ENCODE measurements at regions not wholly inside any gene's neighbourhood (a gene's known extent, or its start where the extent isn't known, plus 50 kb on each side); places are given as distances from the start of the nearest gene placed in this dataset.

GRCh38 chr10:117684672-117685211, 142.2 kb downstream of the EMX2 start:
- Histone ChIP-seq H3K4ac (replicated peaks; ENCODE audit: insufficient read length, low read depth, low read length) (no peak overlapping the region), H3K23me2 (ENCODE audit: low read depth, low read length) (peaks cover 3% of the 10 kb centered on the region; the same call in 1 of the 2 replicates), H3K14ac (ENCODE audit: insufficient read length) (no peak overlapping the region), H2BK15ac (ENCODE audit: low read length) (no peak overlapping the region), H3K23ac (ENCODE audit: insufficient read length) (no peak overlapping the region), H3K79me1 (ENCODE audit: low read depth, low read length) (no peaks in the 10 kb centered on the region), H2BK5ac (ENCODE audit: low read depth, low read length) (no peak overlapping the region), H2AK5ac (ENCODE audit: low read depth, low read length) (no peak overlapping the region), H3K9ac (replicated peaks in 1 of 4; ENCODE audit: extremely low read depth in 1 of 4, low read depth in 3 of 4, low read length in 3 of 4) (no peak overlapping the region), H3K4me1 (replicated peaks in 1 of 4; ENCODE audit: control insufficient read depth in 3 of 4, insufficient read depth in 4 of 4, low read length in 3 of 4) (peaks cover 0 to under 1% (median 0%) of the 10 kb centered on the region in 4 experiments; a peak in 1 of 7 replicates), H4K8ac (ENCODE audit: extremely low read depth, insufficient read depth, low read length) (no peak overlapping the region), H3K36me3 (ENCODE audit: control insufficient read depth in 2 of 4, insufficient read depth in 4 of 4, low read length in 3 of 4) (no peaks in the 10 kb centered on the region), H3K56ac (replicated peaks; ENCODE audit: insufficient read length, low read depth, low read length) (no peak overlapping the region), H3K79me2 (ENCODE audit: control insufficient read depth in 1 of 2, insufficient read depth in 2 of 2, low read length in 2 of 2) (no peaks in the 10 kb centered on the region), H3K4me3 (ENCODE audit: extremely low read depth in 1 of 4, insufficient read depth in 2 of 4, low read depth in 3 of 4, low read length in 4 of 4) (no peak overlapping the region), H4K5ac (ENCODE audit: insufficient read length, low read depth, low read length) (no peak overlapping the region), H3K18ac (ENCODE audit: extremely low read depth, low read length) (no peak overlapping the region), H4K91ac (replicated peaks; ENCODE audit: insufficient read length, low read length) (no peak overlapping the region), H2BK20ac (ENCODE audit: low read length) (no peak overlapping the region), H2BK120ac (replicated peaks; ENCODE audit: low read depth, low read length) (no peak overlapping the region), H3K9me3 (ENCODE audit: insufficient read depth in 2 of 2, low read depth in 1 of 2, low read length in 1 of 2) (no peaks in the 10 kb centered on the region), H4K20me1 (replicated peaks in 1 of 2; ENCODE audit: control insufficient read depth in 1 of 2, insufficient read depth in 2 of 2, low read length in 2 of 2) (no peaks in the 10 kb centered on the region), H2BK12ac (ENCODE audit: low read depth, low read length) (no peak overlapping the region), H3K4me2 (ENCODE audit: insufficient read depth in 1 of 2, low read depth in 2 of 2, low read length in 2 of 2) (no peak overlapping the region), H2AFZ (ENCODE audit: low read length) (no peak overlapping the region), H3K27ac (ENCODE audit: low read depth, low read length) (no peak overlapping the region), H3K27me3 (replicated peaks in 1 of 4; ENCODE audit: control insufficient read depth in 3 of 4, extremely low read depth in 1 of 4, insufficient read depth in 3 of 4, low read length in 3 of 4) (no peaks in the 10 kb centered on the region)
- 67% methylated on average over 16 of the region's 16 CpGs; no CpG with 5 or more reads in 1 of the 2 experiments for WGBS, 2 experiments (ENCODE audit: extremely low coverage in 1 of 2, insufficient coverage in 1 of 2, insufficient read length in 1 of 2, insufficient replicate concordance in 2 of 2, low coverage in 1 of 2, low lambda C conversion rate in 2 of 2, missing lambda C conversion rate in 1 of 2)
- DNase-seq (ENCODE audit: low read depth in 1 of 2, low spot score in 2 of 2) (peak in 1 of 2 experiments; percentile 50), FAIRE-seq (no peak)
- ChIA-PET CTCF (ENCODE audit: partially characterized antibody) (interaction anchor here (1.2 to 5.9 kb wide), 3 partner anchors 9 to 188 kb away, joined by 3 to 34 read pairs (median 3); no protein-coding TSS in a partner anchor), POLR2A (ENCODE audit: partially characterized antibody) (no interaction called here)

Measured in H1 (cell line).